ENCODE measurements at regions not wholly inside any gene's neighbourhood (a gene's known extent, or its start where the extent isn't known, plus 50 kb on each side); places are given as distances from the start of the nearest gene placed in this dataset.

DNA sequence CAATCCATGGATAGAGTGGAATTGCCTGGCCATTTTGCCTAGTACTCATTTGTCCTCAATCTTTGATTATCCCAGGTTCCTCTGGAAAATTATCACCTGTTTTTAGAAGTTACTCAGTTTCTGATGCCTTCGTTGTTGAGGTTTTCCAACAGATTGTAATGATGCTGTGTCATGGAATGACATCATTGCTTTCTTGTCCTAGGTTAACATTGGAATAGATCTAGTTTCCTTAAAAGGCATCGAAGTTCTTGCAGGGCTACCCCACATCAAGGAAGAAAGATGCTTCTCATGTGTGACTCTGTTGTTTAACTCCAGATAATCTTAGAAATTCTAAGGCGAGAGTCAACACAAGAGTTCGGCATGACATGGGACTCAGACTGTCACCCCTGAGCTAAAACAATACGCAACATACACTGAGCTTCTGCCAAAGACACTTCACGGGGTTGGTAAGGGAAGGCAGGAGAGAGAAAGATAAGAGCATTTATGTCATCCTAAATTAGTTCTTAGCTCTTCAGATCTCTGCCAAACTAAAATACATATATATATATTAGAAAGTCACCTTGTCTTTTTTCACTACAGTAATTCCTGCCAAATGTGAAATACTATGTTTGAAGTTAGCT, 293.2 kb upstream of the WWC1 start:
- H3K9me3 Mint-ChIP-seq = peaks cover 5% of the 10 kb centered on the region
- DNase-seq (ENCODE audit: low spot score in 2 of 2) = no peak
- peaks cover 6% of the 10 kb centered on the region for H3K27me3 Mint-ChIP-seq
- ATAC-seq (replicated peaks; ENCODE audit: extremely low read depth, poor library complexity, severe bottlenecking) = no peak
- H3K4me3 Mint-ChIP-seq = no peak overlapping the region
- H3K27ac Mint-ChIP-seq (ENCODE audit: low read depth) = no peak overlapping the region
- H3K4me1 Mint-ChIP-seq = no peaks in the 10 kb centered on the region
- no peaks in the 10 kb centered on the region for H3K36me3 Mint-ChIP-seq (ENCODE audit: insufficient read depth)

DNA sequence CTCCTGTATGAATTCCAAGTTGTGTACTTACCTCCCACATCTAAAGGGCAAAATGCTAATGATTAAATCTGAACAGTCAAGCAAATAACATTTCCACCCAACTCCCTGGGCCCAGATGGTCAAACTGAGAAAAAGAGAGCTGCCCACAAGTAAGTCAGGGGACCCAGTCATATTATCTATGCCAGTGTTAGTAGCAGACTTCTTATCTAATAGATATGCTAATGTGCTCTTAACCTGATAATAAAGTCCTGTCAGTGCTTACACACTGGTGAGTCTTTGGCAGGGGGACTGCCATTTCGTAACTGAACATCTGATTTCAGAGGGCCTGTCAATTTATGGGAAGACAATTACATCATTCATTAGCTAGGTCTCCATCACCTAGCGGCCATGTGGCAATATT, 292.3 kb upstream of the WWC1 start:
- Mint-ChIP-seq H3K27ac (ENCODE audit: low read depth) (no peak overlapping the region), H3K27me3 (peaks cover 6% of the 10 kb centered on the region), H3K36me3 (ENCODE audit: insufficient read depth) (no peaks in the 10 kb centered on the region), H3K9me3 (peaks cover 5% of the 10 kb centered on the region), H3K4me1 (no peaks in the 10 kb centered on the region), H3K4me3 (no peak overlapping the region)
- ATAC-seq (replicated peaks; ENCODE audit: extremely low read depth, poor library complexity, severe bottlenecking) (no peak), DNase-seq (ENCODE audit: low spot score in 2 of 2) (no peak)

DNA sequence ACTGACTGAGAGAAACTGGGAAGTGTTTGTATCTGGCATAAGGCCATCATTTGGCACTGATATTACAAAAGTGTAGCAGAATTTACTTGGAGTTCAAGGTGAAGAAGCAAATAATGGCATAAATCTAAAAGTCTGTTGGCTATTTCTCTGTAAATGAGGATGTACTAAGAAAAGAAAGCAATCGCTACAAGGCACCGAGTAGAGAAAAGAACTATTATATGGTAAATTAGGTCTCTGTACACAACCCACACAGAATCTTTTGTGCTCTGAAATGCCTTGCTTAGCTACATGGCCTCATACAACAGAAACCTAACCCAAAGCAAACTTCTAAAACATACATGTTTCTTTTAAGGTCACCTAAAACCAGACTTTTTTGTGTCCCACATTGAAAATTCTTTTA, 290.1 kb upstream of the WWC1 start:
- peaks cover 6% of the 10 kb centered on the region for H3K27me3 Mint-ChIP-seq
- no peak overlapping the region for H3K4me3 Mint-ChIP-seq
- H3K36me3 Mint-ChIP-seq (ENCODE audit: insufficient read depth) = no peaks in the 10 kb centered on the region
- DNase-seq (ENCODE audit: low spot score in 2 of 2) (no peak), ATAC-seq (replicated peaks; ENCODE audit: extremely low read depth, poor library complexity, severe bottlenecking) (no peak)
- no peak overlapping the region for H3K27ac Mint-ChIP-seq (ENCODE audit: low read depth)
- H3K4me1 Mint-ChIP-seq = no peaks in the 10 kb centered on the region
- H3K9me3 Mint-ChIP-seq = peaks cover 5% of the 10 kb centered on the region

DNA sequence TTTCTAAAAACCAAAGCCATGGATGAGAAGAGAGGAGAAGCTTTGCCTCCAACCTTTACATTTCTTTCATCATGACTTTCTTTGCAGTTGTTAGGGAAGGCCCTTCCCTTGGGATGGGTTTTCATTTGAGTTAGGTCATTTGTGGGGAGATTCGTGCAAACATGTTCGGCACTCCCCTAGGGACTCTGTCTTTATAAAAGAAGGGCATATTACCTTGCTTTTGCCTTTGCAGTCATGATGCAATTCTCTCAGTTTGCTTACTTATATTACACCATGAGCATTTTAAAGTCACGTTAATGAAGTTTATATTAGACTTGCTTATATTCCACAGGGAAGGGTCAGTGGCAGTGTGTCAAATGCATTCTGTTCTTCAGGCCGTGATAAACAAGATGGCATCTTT, 289.3 kb upstream of the WWC1 start:
- ATAC-seq (replicated peaks; ENCODE audit: extremely low read depth, poor library complexity, severe bottlenecking) (no peak), DNase-seq (ENCODE audit: low spot score in 2 of 2) (no peak)
- H3K4me1 Mint-ChIP-seq = no peaks in the 10 kb centered on the region
- H3K9me3 Mint-ChIP-seq = peaks cover 5% of the 10 kb centered on the region
- H3K4me3 Mint-ChIP-seq = no peak overlapping the region
- no peaks in the 10 kb centered on the region for H3K36me3 Mint-ChIP-seq (ENCODE audit: insufficient read depth)
- no peak overlapping the region for H3K27ac Mint-ChIP-seq (ENCODE audit: low read depth)
- peaks cover 6% of the 10 kb centered on the region for H3K27me3 Mint-ChIP-seq

DNA sequence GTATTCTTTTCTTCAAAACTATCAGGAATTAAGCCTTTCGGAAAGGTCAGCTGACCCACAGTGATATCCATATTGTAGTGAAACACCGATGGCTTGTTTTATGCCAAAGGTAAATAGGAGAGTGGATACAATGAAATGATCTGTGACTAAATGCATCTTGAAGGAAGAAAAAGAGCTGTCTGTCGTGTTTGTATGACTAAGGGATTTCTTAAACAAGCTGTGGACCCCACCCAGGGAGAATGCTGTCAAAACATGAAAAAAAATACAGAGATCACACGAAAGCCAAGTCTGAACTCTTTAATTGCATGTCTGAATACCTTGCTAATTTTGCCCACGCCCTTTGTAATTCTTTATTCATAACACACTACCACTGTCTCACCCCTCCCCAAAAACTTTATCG, 286.4 kb upstream of the WWC1 start:
- no peak overlapping the region for H3K4me3 Mint-ChIP-seq
- H3K27me3 Mint-ChIP-seq = peaks cover 5% of the 10 kb centered on the region
- H3K36me3 Mint-ChIP-seq (ENCODE audit: insufficient read depth) = no peaks in the 10 kb centered on the region
- H3K9me3 Mint-ChIP-seq = no peaks in the 10 kb centered on the region
- no peak overlapping the region for H3K27ac Mint-ChIP-seq (ENCODE audit: low read depth)
- DNase-seq (ENCODE audit: low spot score in 2 of 2) = no peak
- no peak for ATAC-seq (replicated peaks; ENCODE audit: extremely low read depth, poor library complexity, severe bottlenecking)
- no peaks in the 10 kb centered on the region for H3K4me1 Mint-ChIP-seq

DNA sequence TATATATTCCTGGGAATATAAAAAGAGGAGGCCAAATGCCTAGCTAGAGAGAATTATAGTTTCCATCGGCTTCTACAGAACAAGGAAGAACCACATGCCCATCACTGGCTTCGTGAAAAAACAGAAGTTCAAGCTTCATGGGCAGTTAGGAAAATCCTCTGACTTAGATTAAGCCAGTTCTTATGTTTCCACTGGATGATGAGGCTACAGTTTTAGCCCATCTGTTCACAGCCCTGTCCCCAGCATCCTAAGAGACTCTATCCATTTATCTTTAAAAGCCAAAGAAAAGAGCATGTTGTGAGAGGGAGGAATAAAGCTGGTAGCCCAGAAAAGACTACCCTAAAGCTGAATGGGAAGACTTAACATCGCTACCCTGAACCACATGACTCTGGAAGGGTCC, 285.5 kb upstream of the WWC1 start:
- Mint-ChIP-seq H3K9me3 (no peaks in the 10 kb centered on the region), H3K36me3 (ENCODE audit: insufficient read depth) (no peaks in the 10 kb centered on the region), H3K27me3 (peaks cover 11% of the 10 kb centered on the region), H3K4me3 (no peak overlapping the region), H3K4me1 (no peaks in the 10 kb centered on the region), H3K27ac (ENCODE audit: low read depth) (no peak overlapping the region)
- ATAC-seq (replicated peaks; ENCODE audit: extremely low read depth, poor library complexity, severe bottlenecking) = no peak
- DNase-seq (ENCODE audit: low spot score in 2 of 2) = no peak

DNA sequence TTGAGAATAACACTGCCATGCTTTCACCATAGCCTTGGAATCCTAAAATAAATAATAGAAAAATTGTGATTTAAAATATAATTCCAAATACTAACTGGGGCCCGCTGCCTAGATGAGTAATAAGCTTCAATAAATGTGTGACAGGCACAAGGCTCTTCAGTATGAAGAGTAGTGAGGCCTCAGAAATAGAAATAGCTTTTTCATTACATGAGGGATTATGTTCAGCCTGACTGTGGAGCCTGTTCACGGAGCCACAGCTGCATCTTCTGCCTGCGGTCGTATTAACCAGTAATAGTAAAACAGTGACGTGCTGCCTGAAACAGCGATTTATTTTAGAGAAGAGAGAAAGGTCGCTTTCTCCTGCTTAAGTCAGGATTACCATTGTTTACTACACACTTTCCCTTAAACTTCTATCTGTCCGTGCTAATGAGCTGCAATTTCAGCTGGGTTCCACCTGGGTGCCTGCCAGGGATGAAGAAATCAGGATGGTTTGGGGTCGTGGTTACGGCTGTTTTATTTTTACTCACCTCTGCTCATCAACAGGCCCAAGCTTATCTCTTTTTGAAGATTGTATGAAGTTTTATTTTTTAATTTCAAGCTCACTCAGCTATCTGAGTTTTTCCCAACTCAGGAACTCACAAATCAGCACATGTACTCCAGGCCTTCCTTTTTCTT, 284.9 kb upstream of the WWC1 start:
- ATAC-seq (replicated peaks; ENCODE audit: extremely low read depth, poor library complexity, severe bottlenecking) = no peak
- H3K4me1 Mint-ChIP-seq = no peaks in the 10 kb centered on the region
- no peak overlapping the region for H3K4me3 Mint-ChIP-seq
- peaks cover 11% of the 10 kb centered on the region for H3K27me3 Mint-ChIP-seq
- DNase-seq (ENCODE audit: low spot score in 2 of 2) = no peak
- H3K36me3 Mint-ChIP-seq (ENCODE audit: insufficient read depth) = no peaks in the 10 kb centered on the region
- no peaks in the 10 kb centered on the region for H3K9me3 Mint-ChIP-seq
- no peak overlapping the region for H3K27ac Mint-ChIP-seq (ENCODE audit: low read depth)

DNA sequence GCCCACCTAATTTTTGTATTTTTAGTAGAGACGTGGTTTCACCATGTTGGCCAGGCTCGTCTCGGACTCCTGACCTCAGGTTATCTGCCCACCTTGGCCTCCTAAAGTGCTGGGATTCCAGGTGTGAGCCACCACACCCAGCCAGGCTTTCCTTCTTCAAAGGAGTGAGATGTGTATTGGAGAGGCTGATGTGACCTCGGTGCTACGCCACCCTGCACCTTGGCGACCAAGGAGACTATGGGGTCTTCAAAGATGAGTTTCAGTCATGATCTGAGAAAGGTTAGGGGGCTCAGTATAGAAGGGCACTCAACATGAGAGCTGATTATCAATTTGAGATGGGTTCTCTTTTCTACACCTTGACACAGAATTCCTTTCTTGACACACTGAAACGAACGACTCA, 284.2 kb upstream of the WWC1 start:
- H3K9me3 Mint-ChIP-seq = no peaks in the 10 kb centered on the region
- peaks cover 11% of the 10 kb centered on the region for H3K27me3 Mint-ChIP-seq
- no peaks in the 10 kb centered on the region for H3K4me1 Mint-ChIP-seq
- ATAC-seq (replicated peaks; ENCODE audit: extremely low read depth, poor library complexity, severe bottlenecking) (no peak), DNase-seq (ENCODE audit: low spot score in 2 of 2) (no peak)
- H3K27ac Mint-ChIP-seq (ENCODE audit: low read depth) = no peak overlapping the region
- no peaks in the 10 kb centered on the region for H3K36me3 Mint-ChIP-seq (ENCODE audit: insufficient read depth)
- no peak overlapping the region for H3K4me3 Mint-ChIP-seq

DNA sequence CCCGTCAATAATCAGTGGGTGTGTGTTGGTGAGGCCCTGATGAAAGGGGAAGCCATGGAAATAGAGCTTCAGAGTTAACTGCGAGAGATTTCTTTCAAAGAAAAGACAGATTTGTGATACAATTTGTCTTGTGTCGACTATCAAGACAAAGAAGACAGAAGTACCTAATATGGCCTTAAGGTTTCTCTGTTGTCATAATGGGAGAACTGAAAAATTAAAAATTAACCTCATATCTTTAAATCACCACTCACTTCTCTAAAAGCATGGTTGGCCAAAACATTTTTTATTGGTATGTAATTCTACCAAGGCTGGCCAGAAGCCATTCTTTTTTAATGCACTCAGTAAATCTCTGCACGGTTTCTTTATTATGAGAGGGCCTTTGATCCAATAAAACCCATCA, 282.9 kb upstream of the WWC1 start:
- Mint-ChIP-seq H3K27me3 (peaks cover 11% of the 10 kb centered on the region), H3K27ac (ENCODE audit: low read depth) (no peak overlapping the region), H3K36me3 (ENCODE audit: insufficient read depth) (no peaks in the 10 kb centered on the region), H3K4me1 (no peaks in the 10 kb centered on the region), H3K9me3 (no peaks in the 10 kb centered on the region), H3K4me3 (no peak overlapping the region)
- ATAC-seq (replicated peaks; ENCODE audit: extremely low read depth, poor library complexity, severe bottlenecking) (no peak), DNase-seq (ENCODE audit: low spot score in 2 of 2) (no peak)

DNA sequence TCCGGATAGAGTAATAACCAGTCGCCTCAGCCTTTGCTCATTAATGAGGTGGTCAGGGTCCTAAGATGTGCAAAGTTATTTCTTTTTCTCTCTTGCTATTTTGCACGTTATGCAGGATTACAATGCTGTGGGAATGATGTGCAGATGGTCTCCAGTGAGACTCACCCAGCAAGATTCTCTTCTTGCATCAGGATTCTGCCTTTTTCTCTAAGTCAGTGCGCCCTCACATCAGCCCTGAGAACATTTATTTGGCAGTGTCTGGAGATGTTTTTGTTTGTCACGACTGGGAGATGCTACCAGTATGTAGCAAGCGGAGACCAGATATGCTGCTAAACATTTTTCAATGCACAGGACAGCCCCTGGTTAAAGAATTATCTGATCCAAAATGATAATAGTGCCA, 280.3 kb upstream of the WWC1 start:
- Mint-ChIP-seq H3K27me3 (peaks cover 11% of the 10 kb centered on the region), H3K36me3 (ENCODE audit: insufficient read depth) (no peaks in the 10 kb centered on the region), H3K27ac (ENCODE audit: low read depth) (no peak overlapping the region), H3K4me1 (no peaks in the 10 kb centered on the region), H3K9me3 (no peaks in the 10 kb centered on the region), H3K4me3 (no peak overlapping the region)
- no peak for ATAC-seq (replicated peaks; ENCODE audit: extremely low read depth, poor library complexity, severe bottlenecking)
- no peak for DNase-seq (ENCODE audit: low spot score in 2 of 2)

DNA sequence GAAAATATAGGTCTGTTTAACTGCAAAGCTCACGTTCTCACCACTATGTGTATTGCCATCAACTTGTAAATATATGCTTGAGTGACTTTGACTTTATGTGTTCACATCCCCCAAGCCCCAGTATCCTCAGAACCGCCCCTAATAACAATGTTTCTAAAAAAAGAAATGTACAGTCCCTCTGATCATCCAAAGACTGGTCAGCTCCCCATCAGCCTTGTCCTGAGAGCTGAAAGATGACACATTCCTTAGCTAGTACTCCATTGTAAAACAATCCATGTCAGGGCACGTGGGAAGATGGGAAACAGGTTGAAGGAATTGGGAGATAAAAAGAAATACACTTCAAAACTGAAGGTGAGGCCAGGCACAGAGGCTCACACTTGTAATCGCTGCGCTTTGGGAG, 279.4 kb upstream of the WWC1 start:
- Mint-ChIP-seq H3K27me3 (peaks cover 11% of the 10 kb centered on the region), H3K36me3 (ENCODE audit: insufficient read depth) (no peaks in the 10 kb centered on the region), H3K27ac (ENCODE audit: low read depth) (no peak overlapping the region), H3K9me3 (no peaks in the 10 kb centered on the region), H3K4me3 (no peak overlapping the region), H3K4me1 (no peaks in the 10 kb centered on the region)
- DNase-seq (ENCODE audit: low spot score in 2 of 2) (no peak), ATAC-seq (replicated peaks; ENCODE audit: extremely low read depth, poor library complexity, severe bottlenecking) (no peak)

DNA sequence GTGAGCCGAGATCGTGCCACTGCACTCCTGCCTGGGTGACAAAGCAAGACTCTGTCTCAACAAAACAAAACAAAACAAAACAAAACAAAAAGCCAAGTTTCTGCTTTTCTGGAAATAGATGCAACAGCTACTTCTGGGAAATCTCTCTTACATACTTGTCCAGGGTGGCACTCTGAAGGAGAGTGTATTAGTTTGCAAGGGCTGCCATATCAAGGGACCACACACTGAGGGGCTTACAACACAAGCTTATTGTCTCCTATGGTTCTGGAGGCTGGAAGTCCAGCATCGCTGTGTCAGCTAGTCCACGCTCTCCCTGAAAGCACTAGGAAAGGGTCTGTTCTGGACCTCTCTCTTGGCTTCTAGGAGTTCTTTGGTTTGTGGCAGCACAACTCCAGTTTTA, 277.9 kb upstream of the WWC1 start:
- Mint-ChIP-seq H3K9me3 (no peaks in the 10 kb centered on the region), H3K27me3 (peaks cover 11% of the 10 kb centered on the region), H3K4me1 (no peaks in the 10 kb centered on the region), H3K4me3 (no peak overlapping the region), H3K36me3 (ENCODE audit: insufficient read depth) (no peaks in the 10 kb centered on the region), H3K27ac (ENCODE audit: low read depth) (no peak overlapping the region)
- ATAC-seq (replicated peaks; ENCODE audit: extremely low read depth, poor library complexity, severe bottlenecking) = no peak
- DNase-seq (ENCODE audit: low spot score in 2 of 2) = no peak

DNA sequence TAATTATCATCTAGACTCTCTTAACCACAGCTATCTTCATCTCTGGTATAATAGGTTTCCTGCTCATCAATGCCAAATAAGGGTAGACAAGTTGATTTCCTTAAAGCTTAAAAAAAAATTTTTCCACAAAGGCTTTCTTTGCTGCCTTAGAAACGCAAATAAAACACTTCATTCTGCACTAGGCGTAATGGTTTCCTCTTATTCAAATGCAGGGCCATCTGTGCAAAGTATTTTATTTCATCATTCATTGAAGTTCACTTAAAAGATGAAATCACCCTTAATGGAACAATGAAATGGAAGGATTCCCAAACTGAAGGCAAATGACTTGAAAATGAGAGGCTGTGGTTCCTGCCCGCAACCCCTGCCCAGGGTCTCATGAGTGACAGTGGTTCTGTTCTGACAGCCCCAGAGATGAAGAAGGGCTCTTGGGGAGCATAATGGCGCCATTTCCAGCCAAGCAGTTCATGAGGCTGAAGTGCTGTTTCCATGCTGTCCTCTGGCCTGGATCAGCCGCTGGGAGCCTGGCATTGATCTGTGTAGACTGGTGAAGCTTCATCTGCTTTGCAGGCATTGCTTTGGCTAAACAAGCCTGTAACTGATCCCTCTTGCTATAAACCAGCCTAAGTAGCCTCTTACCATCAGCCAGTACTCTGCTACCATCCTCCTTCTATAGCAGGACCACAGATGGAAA, 276.9 kb upstream of the WWC1 start:
- Mint-ChIP-seq H3K9me3 (no peaks in the 10 kb centered on the region), H3K36me3 (ENCODE audit: insufficient read depth) (no peaks in the 10 kb centered on the region), H3K4me3 (no peak overlapping the region), H3K4me1 (no peaks in the 10 kb centered on the region), H3K27ac (ENCODE audit: low read depth) (no peak overlapping the region), H3K27me3 (peaks cover 11% of the 10 kb centered on the region)
- ATAC-seq (replicated peaks; ENCODE audit: extremely low read depth, poor library complexity, severe bottlenecking) = no peak
- no peak for DNase-seq (ENCODE audit: low spot score in 2 of 2)
